ENCODE measurements at regions not wholly inside any gene's neighbourhood (a gene's known extent, or its start where the extent isn't known, plus 50 kb on each side); places are given as distances from the start of the nearest gene placed in this dataset.
"Not testable (repeated sequence)": the region's sequence is repeated elsewhere in the genome, so short reads cannot be mapped to it uniquely, and the experiment has no call there.

- ChIA-PET CTCF (no interaction called here), POLR2A (no interaction called here)
- no peak for TF ChIP-seq CTBP1 (IDR thresholded peaks at IDR 0.05; ENCODE audit: borderline replicate concordance)
- no peak for TF ChIP-seq NFRKB (IDR thresholded peaks at IDR 0.05)
- TF ChIP-seq ELF4 (IDR thresholded peaks at IDR 0.05), result no peak
- no peak for TF ChIP-seq TARDBP (IDR thresholded peaks at IDR 0.05)
- no peak for DNase-seq (ENCODE audit: extremely low spot score)
These were observed 256.2 kb upstream of the KYNU start for GRCh38 chr2:142621287-142621686.

GRCh38 chr2:142617461-142617860 lies 260.0 kb upstream of the KYNU start:
- no peak for DNase-seq (ENCODE audit: extremely low spot score)
- TF ChIP-seq NFRKB (IDR thresholded peaks at IDR 0.05), result no peak
- no peak for TF ChIP-seq FOXM1 (IDR thresholded peaks at IDR 0.05; ENCODE audit: borderline replicate concordance)
- TF ChIP-seq LEF1 (IDR thresholded peaks at IDR 0.05; ENCODE audit: borderline replicate concordance), result no peak
- no peak for TF ChIP-seq BHLHE40 (IDR thresholded peaks at IDR 0.05; ENCODE audit: borderline replicate concordance)
- no peak for TF ChIP-seq FOXK2 (IDR thresholded peaks at IDR 0.05)
- TF ChIP-seq HDGF (IDR thresholded peaks at IDR 0.05; ENCODE audit: borderline replicate concordance), result no peak
- no peak for TF ChIP-seq FOXA1 (IDR thresholded peaks at IDR 0.05)
- TF ChIP-seq ZNF384 (IDR thresholded peaks at IDR 0.05), result no peak
- TF ChIP-seq CTBP1 (IDR thresholded peaks at IDR 0.05; ENCODE audit: borderline replicate concordance), result no peak
- no peak for TF ChIP-seq ELF4 (IDR thresholded peaks at IDR 0.05)
- no peak for TF ChIP-seq L3MBTL2 (conservative IDR thresholded peaks at IDR 0.05)
- TF ChIP-seq SP1 (IDR thresholded peaks at IDR 0.05), result no peak
- TF ChIP-seq SUZ12 (IDR thresholded peaks at IDR 0.05), result no peak
- CTCF ChIA-PET, result no interaction called here
- POLR2A ChIA-PET, result no interaction called here

- no peak for DNase-seq (ENCODE audit: extremely low spot score)
- CTCF ChIA-PET, result no interaction called here
- POLR2A ChIA-PET, result no interaction called here
- TF ChIP-seq CTBP1 (IDR thresholded peaks at IDR 0.05; ENCODE audit: borderline replicate concordance), result no peak
- no peak for TF ChIP-seq SUZ12 (IDR thresholded peaks at IDR 0.05)
- no peak for TF ChIP-seq HDGF (IDR thresholded peaks at IDR 0.05; ENCODE audit: borderline replicate concordance)
- no peak for TF ChIP-seq FOXA1 (IDR thresholded peaks at IDR 0.05)
- no peak for TF ChIP-seq BHLHE40 (IDR thresholded peaks at IDR 0.05; ENCODE audit: borderline replicate concordance)
- TF ChIP-seq TARDBP (IDR thresholded peaks at IDR 0.05), result no peak
- TF ChIP-seq FOXK2 (IDR thresholded peaks at IDR 0.05), result no peak
- TF ChIP-seq PKNOX1 (IDR thresholded peaks at IDR 0.05), result no peak
- no peak for TF ChIP-seq SP1 (IDR thresholded peaks at IDR 0.05)
- no peak for TF ChIP-seq LEF1 (IDR thresholded peaks at IDR 0.05; ENCODE audit: borderline replicate concordance)
- TF ChIP-seq ELF4 (IDR thresholded peaks at IDR 0.05), result no peak
- no peak for TF ChIP-seq FOXM1 (IDR thresholded peaks at IDR 0.05; ENCODE audit: borderline replicate concordance)
These were observed 261.6 kb upstream of the KYNU start for GRCh38 chr2:142615876-142616275.

GRCh38 chr2:142613193-142613592 lies 264.3 kb upstream of the KYNU start:
- CTCF ChIA-PET, result not testable (repeated sequence)

GRCh38 chr2:142605421-142605820 lies 272.0 kb upstream of the KYNU start:
- no peak for TF ChIP-seq PKNOX1 (IDR thresholded peaks at IDR 0.05)
- TF ChIP-seq NFRKB (IDR thresholded peaks at IDR 0.05), result no peak
- no peak for TF ChIP-seq SUZ12 (IDR thresholded peaks at IDR 0.05)
- no peak for TF ChIP-seq HDGF (IDR thresholded peaks at IDR 0.05; ENCODE audit: borderline replicate concordance)
- CTCF ChIA-PET, result no interaction called here
- POLR2A ChIA-PET, result no interaction called here
- DNase-seq (ENCODE audit: extremely low spot score), result no peak

More at GRCh38 chr2:142613193-142613592, 264.3 kb upstream of the KYNU start:
- POLR2A ChIA-PET; DNase-seq (ENCODE audit: extremely low spot score): not testable (repeated sequence)

- TF ChIP-seq PKNOX1 (IDR thresholded peaks at IDR 0.05) (no peak), ELF4 (IDR thresholded peaks at IDR 0.05) (no peak), ARNT (IDR thresholded peaks at IDR 0.05) (no peak), SP1 (IDR thresholded peaks at IDR 0.05) (no peak), HDGF (IDR thresholded peaks at IDR 0.05; ENCODE audit: borderline replicate concordance) (no peak), SUZ12 (IDR thresholded peaks at IDR 0.05) (no peak), NFRKB (IDR thresholded peaks at IDR 0.05) (no peak), FOXK2 (IDR thresholded peaks at IDR 0.05) (no peak), CTBP1 (IDR thresholded peaks at IDR 0.05; ENCODE audit: borderline replicate concordance) (no peak), LEF1 (IDR thresholded peaks at IDR 0.05; ENCODE audit: borderline replicate concordance) (no peak), ZNF384 (IDR thresholded peaks at IDR 0.05) (no peak), L3MBTL2 (conservative IDR thresholded peaks at IDR 0.05) (no peak), FOXA1 (IDR thresholded peaks at IDR 0.05) (no peak), FOXM1 (IDR thresholded peaks at IDR 0.05; ENCODE audit: borderline replicate concordance) (no peak), TARDBP (IDR thresholded peaks at IDR 0.05) (no peak), BHLHE40 (IDR thresholded peaks at IDR 0.05; ENCODE audit: borderline replicate concordance) (no peak)
- ChIA-PET CTCF (no interaction called here), POLR2A (no interaction called here)
- no peak for DNase-seq (ENCODE audit: extremely low spot score)
These were observed 273.7 kb upstream of the KYNU start for GRCh38 chr2:142603759-142604158.

- ChIA-PET POLR2A (no interaction called here), CTCF (no interaction called here)
- no peak for TF ChIP-seq ZNF384 (IDR thresholded peaks at IDR 0.05)
These were observed 275.0 kb upstream of the KYNU start for GRCh38 chr2:142602418-142602989.

More at GRCh38 chr2:142602418-142602989, 275.0 kb upstream of the KYNU start:
- DNase-seq (ENCODE audit: extremely low spot score), result no peak
